Peyer's patch (tissue), 4 donors: ENCODE measurements at regions not wholly inside any gene's neighbourhood (a gene's known extent, or its start where the extent isn't known, plus 50 kb on each side); places are given as distances from the start of the nearest gene placed in this dataset.
A peak's percentile ranks its signal among the peaks of the same experiment; 100 is the strongest.

Source experiments
- DNase-seq, 3 donors: peaks; one replicate each; pipeline ENCODE4 v3.0.0-alpha.2; 2017 to 2019
- H3K27ac ChIP-seq, 4 donors: fragments of 200-600 bp; sonication (generic); one replicate each; pipeline ENCODE4 v1.5.1; 2016 to 2019
- H3K27me3 ChIP-seq, 2 donors: fragments of 200-600 bp; sonication (generic); one replicate each; pipeline ENCODE4 v1.5.1; 2019
- H3K36me3 ChIP-seq, 3 donors: fragments of 200-600 bp; sonication (generic); one replicate each; pipeline ENCODE4 v1.5.1; 2016 to 2019
- H3K4me1 ChIP-seq, 4 donors: fragments of 200-600 bp; sonication (generic); one replicate each; pipeline ENCODE4 v1.5.1; 2016 to 2019
- H3K4me3 ChIP-seq, 4 donors: fragments of 200-600 bp; sonication (generic); 1 replicate in 3 of 4; 2 replicates in 1 of 4; pipeline ENCODE4 v1.5.1; 2016 to 2019; ENCODE audit warnings: mild to moderate bottlenecking in 1 of 4
- H3K9me3 ChIP-seq, 4 donors: fragments of 200-600 bp; sonication (generic); one replicate each; pipeline ENCODE4 v1.5.1; 2016 to 2019; ENCODE audit warnings: mild to moderate bottlenecking in 1 of 4
- CTCF ChIP-seq, 6 experiments: fragments of 450-650 bp in 4 of 6; fragments of 200-600 bp in 2 of 6; sonication (generic) in 1 of 6; IDR thresholded peaks; one replicate each; pipeline ENCODE4 v1.5.1; 2017 to 2019; ENCODE audit warnings: antibody characterized with exemption in 6 of 6, mild to moderate bottlenecking in 3 of 6, moderate library complexity in 1 of 6
- POLR2A ChIP-seq, 2 donors: fragments of 450-650 bp; IDR thresholded peaks; one replicate each; pipeline ENCODE4 v1.5.1; 2017; ENCODE audit warnings: antibody characterized with exemption in 2 of 2, mild to moderate bottlenecking in 2 of 2, moderate library complexity in 2 of 2

- Histone ChIP-seq H3K4me1 (peaks cover 0 to 22% (median 14%) of the 10 kb centered on the region in 4 donors), H3K4me3 (no peak overlapping the region), H3K27me3 (no peaks in the 10 kb centered on the region), H3K27ac (peak overlapping the region in 3 of 4 donors; percentile 38 to 70 (median 40)), H3K36me3 (no peaks in the 10 kb centered on the region), H3K9me3 (no peaks in the 10 kb centered on the region)
- TF ChIP-seq POLR2A (IDR thresholded peaks at IDR 0.05) (no peak), CTCF (IDR thresholded peaks at IDR 0.05) (no peak)
- DNase-seq, result peak in 2 of 3 donors; percentile 70 to 80
These were observed 73.9 kb downstream of the ARL4C start for GRCh38 chr2:234422981-234423431.

GRCh38 chr2:234422273-234422732 lies 74.6 kb downstream of the ARL4C start:
- H3K27me3 ChIP-seq, result no peaks in the 10 kb centered on the region
- DNase-seq, result peak in 1 of 3 donors; percentile 68
- no peaks in the 10 kb centered on the region for H3K9me3 ChIP-seq
- H3K4me1 ChIP-seq, result peaks cover 0 to 16% (median 12%) of the 10 kb centered on the region in 4 donors
- H3K36me3 ChIP-seq, result no peaks in the 10 kb centered on the region
- H3K27ac ChIP-seq, result peak overlapping the region in 2 of 4 donors; percentile 32 to 70
- TF ChIP-seq POLR2A (IDR thresholded peaks at IDR 0.05) (no peak), CTCF (IDR thresholded peaks at IDR 0.05) (no peak)
- H3K4me3 ChIP-seq, result no peak overlapping the region

GRCh38 chr2:234420408-234420807 lies 76.5 kb downstream of the ARL4C start:
- Histone ChIP-seq H3K9me3 (no peaks in the 10 kb centered on the region), H3K36me3 (no peaks in the 10 kb centered on the region), H3K27me3 (no peaks in the 10 kb centered on the region), H3K27ac (no peak overlapping the region), H3K4me1 (peaks cover 0 to 6% (median 4%) of the 10 kb centered on the region in 4 donors), H3K4me3 (no peak overlapping the region)
- TF ChIP-seq CTCF (IDR thresholded peaks at IDR 0.05), result no peak
- TF ChIP-seq POLR2A (IDR thresholded peaks at IDR 0.05), result no peak
- peak in 1 of 3 donors; percentile 30 for DNase-seq

GRCh38 chr2:234419726-234420125 lies 77.2 kb downstream of the ARL4C start:
- Histone ChIP-seq H3K9me3 (no peaks in the 10 kb centered on the region), H3K27ac (no peak overlapping the region), H3K36me3 (no peaks in the 10 kb centered on the region), H3K4me1 (peaks cover 0 to 6% (median 0%) of the 10 kb centered on the region in 4 donors), H3K27me3 (no peaks in the 10 kb centered on the region), H3K4me3 (no peak overlapping the region)
- TF ChIP-seq CTCF (IDR thresholded peaks at IDR 0.05) (no peak), POLR2A (IDR thresholded peaks at IDR 0.05) (no peak)
- no peak for DNase-seq

- TF ChIP-seq CTCF (IDR thresholded peaks at IDR 0.05) (no peak), POLR2A (IDR thresholded peaks at IDR 0.05) (no peak)
- H3K9me3 ChIP-seq, result no peaks in the 10 kb centered on the region
- H3K36me3 ChIP-seq, result no peaks in the 10 kb centered on the region
- DNase-seq, result no peak
- no peak overlapping the region for H3K4me3 ChIP-seq
- peaks cover 0 to 3% (median 0%) of the 10 kb centered on the region in 4 donors for H3K4me1 ChIP-seq
- no peaks in the 10 kb centered on the region for H3K27me3 ChIP-seq
- H3K27ac ChIP-seq, result no peak overlapping the region
These were observed 81.2 kb downstream of the ARL4C start for GRCh38 chr2:234415706-234416105.

- no peak overlapping the region for H3K4me3 ChIP-seq
- no peak overlapping the region for H3K27ac ChIP-seq
- no peak for TF ChIP-seq POLR2A (IDR thresholded peaks at IDR 0.05)
- H3K9me3 ChIP-seq, result no peaks in the 10 kb centered on the region
- no peaks in the 10 kb centered on the region for H3K36me3 ChIP-seq
- no peaks in the 10 kb centered on the region for H3K27me3 ChIP-seq
- DNase-seq, result no peak
- peaks cover 0 to 3% (median 0%) of the 10 kb centered on the region in 4 donors for H3K4me1 ChIP-seq
These were observed 82.3 kb downstream of the ARL4C start for GRCh38 chr2:234414596-234414995.
